GM18511 (cell line): ENCODE measurements at regions not wholly inside any gene's neighbourhood (a gene's known extent, or its start where the extent isn't known, plus 50 kb on each side); places are given as distances from the start of the nearest gene placed in this dataset.

Experiments
- ATAC-seq: cut with Tn5 transposase; IDR thresholded peaks from one replicate; pipeline ENCODE4 v1.9.1; 2021; ENCODE audit warnings: mild to moderate bottlenecking, moderate library complexity; ENCODE audit not compliant: unreplicated experiment

DNA sequence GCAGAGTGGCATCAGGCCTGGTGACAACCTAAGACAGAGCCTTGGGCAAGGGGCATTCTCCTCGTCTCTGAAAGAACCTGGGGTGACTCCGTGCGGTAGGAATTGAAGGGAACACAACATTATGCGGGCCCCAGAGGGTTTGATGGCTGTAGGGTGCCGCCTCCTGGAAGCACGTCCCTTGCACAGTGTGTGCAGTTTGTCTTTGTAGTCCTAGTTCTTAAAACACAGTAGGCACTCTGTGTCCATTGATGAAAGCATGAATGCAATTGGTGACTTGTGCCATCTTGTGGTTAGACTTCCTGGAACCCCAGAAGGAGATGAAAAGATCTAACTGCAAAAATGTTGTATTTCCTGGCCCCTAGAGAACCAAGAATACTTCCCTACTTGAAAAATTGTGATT, 279.8 kb downstream of the UTP18 start:
- no peak for ATAC-seq

DNA sequence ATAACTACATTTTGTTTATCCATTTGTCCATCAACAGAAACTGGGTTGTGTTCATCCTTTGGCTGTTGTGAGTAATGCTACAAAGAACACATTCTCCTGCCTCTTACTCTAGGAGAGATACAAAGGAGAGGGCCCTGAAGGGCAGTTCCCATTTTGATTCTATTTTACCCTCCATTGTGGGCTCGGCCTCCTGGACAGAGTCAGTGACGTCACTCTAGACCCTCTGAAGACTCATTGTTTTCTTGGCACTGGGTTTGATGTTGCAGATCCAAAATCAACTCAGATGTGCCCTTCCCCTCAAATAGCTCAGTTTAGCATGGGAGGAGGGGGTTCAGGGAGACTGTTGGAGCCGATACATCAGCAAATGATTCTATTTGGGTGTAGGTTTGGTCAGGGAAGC, 280.9 kb downstream of the UTP18 start:
- ATAC-seq = no peak

DNA sequence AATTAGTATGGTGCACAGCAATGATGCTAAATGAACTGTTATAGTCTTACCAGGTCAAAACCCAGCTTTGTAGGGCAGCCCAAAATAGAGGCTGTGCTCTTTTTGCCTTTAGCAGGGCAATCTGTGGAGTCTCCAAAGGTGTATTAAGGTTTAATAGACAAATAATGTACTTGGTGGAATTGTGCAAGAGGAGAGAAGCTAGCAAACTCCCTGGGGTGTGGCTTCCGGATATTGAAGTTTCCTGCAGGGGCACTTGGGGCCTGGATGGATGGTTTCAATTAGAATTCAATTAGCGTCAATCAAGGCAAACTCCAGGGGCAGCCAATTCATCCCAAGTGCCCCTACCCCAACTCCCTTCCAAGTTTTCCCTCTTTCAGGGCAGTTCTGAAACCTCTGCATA, 285.8 kb downstream of the UTP18 start:
- no peak for ATAC-seq

DNA sequence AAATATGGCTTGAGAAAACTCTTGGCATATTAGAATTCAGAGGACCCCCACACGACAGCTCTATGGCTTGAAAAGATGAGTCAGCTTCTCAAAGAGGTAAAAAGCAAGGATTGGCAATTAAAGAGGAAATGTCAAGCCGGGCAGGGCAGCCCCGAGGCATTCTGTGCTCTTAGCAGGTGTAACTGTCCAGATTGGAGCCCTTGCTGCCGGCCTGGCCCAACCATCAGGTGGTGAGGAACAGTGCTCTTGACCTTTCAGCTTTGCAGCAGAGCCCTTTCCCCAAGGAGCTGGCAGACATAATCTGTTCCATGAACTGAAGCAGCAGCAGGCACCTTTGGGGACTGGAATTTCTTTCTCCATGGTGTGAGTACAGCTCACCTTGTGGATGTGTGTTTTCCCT, 287.8 kb downstream of the UTP18 start:
- ATAC-seq = no peak

DNA sequence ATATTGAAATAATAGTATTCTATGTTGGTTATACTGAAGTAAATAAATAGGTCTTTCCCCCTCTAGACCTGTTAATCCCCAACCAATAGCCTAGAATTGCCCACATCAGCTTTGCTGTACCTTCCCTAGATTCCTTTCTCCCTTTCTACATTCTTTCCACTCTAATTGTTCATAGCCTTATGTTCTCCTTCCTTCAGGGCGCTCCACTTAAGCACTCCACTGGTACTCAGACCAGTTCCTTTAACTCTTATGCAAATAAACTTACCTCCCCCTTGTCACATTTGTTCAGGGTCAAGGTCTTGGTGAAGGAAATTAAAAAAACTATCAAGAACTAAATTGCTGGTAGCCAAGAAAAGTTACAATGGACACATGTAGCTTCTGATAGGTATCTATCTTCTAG, 294.8 kb downstream of the UTP18 start:
- ATAC-seq = no peak

DNA sequence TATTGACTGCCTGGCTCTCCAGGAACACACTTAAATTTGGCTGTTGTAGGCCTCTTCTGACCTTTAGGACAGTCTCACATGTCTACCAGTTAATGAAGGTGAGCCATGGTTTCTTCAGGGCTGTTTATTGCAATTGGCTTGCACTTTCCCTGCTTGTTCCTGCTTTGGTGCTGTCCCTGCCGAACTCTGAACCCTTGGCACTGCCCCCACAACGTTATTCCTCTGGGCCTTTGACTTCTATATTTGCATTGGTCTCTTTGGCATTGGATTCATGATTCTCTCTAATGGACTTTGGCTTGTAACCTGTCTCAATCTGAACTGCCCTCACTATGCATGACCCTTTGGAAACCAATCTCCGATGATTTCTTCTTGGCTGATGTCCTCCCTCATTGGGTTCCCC, 299.4 kb downstream of the UTP18 start:
- no peak for ATAC-seq

DNA sequence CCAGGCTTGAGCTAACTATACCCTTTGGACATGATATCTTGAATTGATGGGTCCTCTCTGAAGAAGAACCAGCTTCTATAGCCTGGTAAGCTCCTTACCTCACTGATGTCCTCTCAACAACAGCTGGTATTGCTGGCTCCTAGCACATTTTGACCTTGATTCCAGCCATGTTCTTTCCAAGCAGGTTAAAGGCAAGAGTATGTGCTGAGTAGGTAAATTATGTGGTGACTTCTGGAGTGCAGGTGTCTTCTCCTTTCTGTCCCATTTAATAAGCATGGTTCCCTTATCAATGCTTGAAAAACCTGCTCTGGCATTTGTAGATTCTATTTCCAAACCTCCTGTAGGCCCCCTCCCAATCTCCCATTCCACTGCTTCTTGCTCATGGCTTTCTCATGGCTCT, 300.1 kb downstream of the UTP18 start:
- no peak for ATAC-seq

DNA sequence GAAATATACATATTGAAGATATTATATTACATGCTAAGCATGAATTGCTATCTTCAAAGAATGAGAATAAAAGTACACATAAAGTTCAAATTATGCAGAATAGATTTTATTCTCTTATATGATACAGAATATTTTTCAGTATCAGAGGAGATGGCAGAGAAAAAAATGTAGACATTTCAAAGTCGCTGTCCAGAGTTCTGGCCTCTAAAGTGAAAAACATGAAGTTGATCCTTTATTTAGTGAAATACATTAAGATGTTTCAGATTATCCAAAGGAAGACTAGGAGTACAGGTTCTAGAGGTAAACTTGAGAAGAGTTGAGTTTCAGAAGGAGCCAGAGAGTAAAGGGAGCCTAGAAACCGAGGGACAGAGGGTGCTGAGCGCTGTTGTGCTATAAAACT, 303.6 kb downstream of the UTP18 start:
- ATAC-seq = no peak

DNA sequence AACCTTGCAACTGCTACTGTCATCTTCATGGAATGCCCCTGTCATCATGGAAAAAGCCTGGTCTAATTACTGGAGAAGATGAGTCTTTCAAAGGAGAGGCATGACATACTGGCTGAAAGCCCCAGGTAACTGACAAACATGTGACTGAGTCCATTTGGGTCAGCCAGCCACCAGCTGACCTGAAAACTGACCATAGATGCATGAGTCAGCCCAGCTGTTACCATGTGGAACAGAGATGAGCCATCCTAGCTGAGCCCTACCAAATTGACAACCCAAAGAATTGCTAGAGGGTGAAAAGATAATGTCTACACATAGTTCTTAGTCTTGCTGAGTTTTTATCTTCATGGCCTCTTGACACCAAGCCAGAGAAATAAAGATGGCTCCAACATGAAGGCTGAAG, 311.8 kb downstream of the UTP18 start:
- no peak for ATAC-seq
